ENCODE measurements at regions not wholly inside any gene's neighbourhood (a gene's known extent, or its start where the extent isn't known, plus 50 kb on each side); places are given as distances from the start of the nearest gene placed in this dataset.
A peak's percentile ranks its signal among the peaks of the same experiment; 100 is the strongest.

DNA sequence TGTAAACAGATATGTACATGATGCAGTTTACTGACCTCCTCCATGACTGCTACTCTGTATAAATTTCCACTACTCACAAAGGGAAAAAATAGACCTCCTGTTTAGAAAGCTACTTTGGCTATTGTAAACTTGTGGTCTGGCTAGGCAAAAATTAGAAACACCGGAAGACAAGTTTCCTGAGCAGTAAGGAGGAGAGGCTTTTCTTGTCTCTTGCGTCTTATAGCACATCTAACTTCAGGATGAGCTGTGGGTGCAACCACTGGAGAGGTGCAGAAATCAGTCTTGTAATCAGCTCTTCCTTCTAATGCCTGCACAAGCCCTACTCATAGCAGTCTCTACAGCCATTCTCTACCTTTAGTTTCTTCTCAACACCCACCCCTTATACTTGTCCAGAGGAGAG is 296.5 kb upstream of the SLC35B3 start:
- no peak overlapping the region for H3K27ac ChIP-seq
- TF ChIP-seq, protein P1, sequence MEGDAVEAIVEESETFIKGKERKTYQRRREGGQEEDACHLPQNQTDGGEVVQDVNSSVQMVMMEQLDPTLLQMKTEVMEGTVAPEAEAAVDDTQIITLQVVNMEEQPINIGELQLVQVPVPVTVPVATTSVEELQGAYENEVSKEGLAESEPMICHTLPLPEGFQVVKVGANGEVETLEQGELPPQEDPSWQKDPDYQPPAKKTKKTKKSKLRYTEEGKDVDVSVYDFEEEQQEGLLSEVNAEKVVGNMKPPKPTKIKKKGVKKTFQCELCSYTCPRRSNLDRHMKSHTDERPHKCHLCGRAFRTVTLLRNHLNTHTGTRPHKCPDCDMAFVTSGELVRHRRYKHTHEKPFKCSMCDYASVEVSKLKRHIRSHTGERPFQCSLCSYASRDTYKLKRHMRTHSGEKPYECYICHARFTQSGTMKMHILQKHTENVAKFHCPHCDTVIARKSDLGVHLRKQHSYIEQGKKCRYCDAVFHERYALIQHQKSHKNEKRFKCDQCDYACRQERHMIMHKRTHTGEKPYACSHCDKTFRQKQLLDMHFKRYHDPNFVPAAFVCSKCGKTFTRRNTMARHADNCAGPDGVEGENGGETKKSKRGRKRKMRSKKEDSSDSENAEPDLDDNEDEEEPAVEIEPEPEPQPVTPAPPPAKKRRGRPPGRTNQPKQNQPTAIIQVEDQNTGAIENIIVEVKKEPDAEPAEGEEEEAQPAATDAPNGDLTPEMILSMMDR (conservative IDR thresholded peaks at IDR 0.05) = no peak

DNA sequence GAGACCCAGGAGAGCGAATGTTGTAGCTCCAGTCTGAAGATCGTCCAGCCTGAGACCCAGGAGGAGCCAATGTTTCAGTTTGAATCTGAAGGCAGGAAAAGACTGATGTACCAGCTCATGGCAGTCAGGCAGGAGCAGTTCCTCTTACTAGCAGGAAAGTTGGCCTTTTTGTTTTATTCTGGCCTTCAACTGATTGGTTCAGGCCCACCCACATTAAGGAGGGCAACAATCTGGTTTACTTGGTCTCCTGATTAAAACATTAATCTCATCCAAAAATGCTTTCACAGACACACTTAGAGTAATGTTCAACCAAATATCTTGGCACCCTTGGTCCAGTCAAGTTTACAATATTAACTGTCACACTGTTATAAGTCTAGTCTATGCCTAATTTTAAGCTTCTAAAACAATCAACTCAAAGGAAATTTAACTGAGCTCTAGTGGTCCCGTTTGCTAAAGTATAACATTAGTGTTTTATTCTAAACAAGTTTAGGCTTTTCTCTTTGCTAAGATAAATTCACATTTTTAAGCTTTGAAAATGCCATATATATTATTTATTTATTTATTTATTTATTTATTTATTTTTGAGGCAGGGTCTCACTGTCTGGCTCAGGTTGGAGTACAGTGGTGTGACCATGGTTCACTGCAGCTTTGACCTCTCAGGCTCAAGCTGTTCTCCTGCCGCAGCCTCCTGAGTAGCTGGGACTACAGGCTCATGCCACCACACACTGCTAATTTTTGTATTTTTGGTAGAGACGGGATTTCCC is 275.5 kb upstream of the SLC35B3 start:
- TF ChIP-seq, protein P1 (conservative IDR thresholded peaks at IDR 0.05) = no peak
- H3K27ac ChIP-seq = no peak overlapping the region

DNA sequence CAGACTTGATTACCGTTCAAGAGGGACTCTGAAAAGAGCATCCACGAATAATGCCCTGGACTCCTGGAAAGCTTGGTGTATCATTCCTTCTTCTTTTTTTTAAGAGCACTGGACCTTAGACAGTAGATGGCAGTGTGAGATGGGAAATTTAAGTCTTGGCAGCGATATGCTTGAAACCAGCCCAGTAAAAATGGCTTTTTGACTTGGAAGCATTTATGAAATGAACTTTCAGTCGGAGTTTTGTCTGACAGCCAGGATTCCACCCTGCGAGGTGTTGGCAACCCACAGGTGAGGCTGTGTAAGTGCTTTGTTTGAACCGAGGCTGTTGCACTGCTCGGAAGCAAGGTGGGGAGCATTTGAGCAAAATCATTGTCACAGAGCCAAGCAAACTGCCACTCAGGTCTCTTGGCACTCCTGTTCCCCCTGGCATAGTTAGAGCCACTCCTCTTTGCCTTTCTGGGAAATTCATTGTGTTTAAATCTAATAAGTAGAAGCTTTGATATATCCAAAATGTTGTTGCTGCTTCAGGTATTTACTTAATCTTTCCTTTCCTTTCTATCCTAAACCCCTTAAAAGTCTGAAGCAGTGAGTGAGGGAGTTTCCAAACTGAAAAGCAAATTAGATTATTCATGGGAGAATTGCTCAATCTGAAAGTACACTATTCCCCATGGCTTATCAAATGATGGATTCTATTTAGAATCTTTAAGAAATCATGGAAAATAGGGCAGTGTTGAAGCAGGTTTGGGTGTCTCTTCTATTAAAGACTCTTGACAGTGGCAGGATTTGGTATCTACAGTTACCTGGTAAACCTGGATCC is 272.8 kb upstream of the SLC35B3 start:
- no peak overlapping the region for H3K27ac ChIP-seq
- TF ChIP-seq, protein P1 (conservative IDR thresholded peaks at IDR 0.05) = peak; percentile 53

DNA sequence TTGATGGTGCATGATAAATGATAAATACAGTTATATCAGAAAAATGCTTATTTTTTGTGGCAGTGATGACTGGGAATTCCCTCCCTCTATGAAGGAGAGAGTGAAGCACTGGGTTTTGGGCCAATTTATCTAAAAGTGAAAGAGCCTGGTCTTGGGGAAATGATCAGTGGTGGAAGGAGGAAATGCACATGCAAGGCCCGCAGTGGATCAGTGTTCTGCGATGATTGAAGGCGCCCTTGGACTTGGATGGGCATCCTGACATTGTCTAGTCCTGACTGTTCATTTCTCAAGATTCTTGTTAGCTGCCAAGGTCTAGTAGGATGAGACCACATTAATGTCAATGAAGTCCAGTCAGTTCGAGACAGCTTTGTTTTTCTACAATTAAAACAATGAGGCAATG is 272.0 kb upstream of the SLC35B3 start:
- H3K27ac ChIP-seq = no peak overlapping the region
- TF ChIP-seq, protein P1 (conservative IDR thresholded peaks at IDR 0.05) = no peak

DNA sequence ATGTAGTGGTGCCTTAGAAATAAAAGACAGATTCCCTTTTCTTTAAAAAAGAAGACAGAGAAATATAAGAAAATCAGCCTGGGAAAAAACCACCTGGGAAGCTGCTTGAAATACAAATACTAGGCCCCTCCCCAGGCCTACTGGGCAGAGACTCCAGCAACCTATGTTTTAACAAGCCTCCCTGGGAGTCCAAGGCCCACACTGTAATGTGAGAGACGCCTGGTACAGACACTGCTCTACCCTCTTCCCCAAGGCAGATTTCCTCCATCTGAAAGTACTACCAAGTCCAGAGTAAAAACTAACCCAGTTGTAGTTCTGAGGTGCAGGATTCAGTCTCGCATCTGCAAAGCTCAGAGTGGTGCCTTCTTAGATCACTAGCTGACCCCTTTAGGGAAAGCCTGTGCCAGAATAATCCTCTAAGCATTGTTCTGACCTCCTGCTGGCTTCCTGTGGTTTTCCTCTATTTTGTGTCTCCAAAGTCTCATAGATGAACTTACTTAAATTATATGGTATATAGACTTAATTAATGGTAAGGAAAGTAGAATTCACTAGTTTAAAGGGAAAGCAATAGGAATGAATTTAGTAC is 270.2 kb upstream of the SLC35B3 start:
- TF ChIP-seq, protein P1 (conservative IDR thresholded peaks at IDR 0.05) = no peak
- no peak overlapping the region for H3K27ac ChIP-seq

DNA sequence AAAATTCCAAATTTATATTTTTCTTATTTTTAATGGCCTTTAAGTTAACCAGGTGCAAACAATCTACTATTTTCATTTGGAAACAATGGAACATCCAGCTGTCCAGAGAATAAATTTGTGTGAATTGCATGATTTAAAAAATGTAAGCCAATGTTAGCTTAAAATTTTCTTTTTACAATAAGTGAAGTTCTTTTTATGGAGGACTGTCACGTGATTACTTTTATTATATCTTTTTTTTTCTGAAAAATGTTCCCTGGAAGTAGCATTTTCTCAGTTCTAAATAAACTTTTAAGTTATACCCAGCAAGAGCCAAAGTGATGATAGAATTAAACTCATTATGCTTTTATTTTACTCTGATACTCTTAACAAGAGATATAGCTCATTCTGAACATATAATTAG is 267.7 kb upstream of the SLC35B3 start:
- TF ChIP-seq, protein P1 (conservative IDR thresholded peaks at IDR 0.05) = no peak
- H3K27ac ChIP-seq = no peak overlapping the region

DNA sequence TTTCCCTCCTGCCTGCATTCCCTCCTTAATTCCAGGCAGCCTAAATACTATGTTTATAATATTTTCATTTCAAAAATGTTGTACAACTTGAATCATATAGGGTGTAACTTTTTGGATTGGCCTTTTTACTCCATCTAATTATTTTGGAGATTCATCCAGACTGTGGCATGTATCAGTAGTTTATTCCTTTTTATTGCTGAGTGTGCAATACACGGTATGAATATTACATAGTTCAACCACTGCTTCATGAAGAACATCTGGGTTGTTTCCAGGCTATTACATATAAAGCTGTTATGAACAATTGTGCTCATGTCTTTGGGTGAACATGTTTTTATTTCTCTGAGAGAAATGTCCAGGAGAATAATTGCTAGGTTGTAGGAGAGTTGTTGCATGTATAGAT is 253.5 kb upstream of the SLC35B3 start:
- TF ChIP-seq, protein P1 (conservative IDR thresholded peaks at IDR 0.05) = no peak
- H3K27ac ChIP-seq = no peak overlapping the region

Data from VCaP (cell line).